H1 (cell line): ENCODE measurements at regions not wholly inside any gene's neighbourhood (a gene's known extent, or its start where the extent isn't known, plus 50 kb on each side); places are given as distances from the start of the nearest gene placed in this dataset.

Experiments
- CTCF ChIA-PET: fragments of 300-600 bp; sonication (Branson Sonifier 250); formaldehyde crosslinking; loops from one replicate; lab custom pipeline; 2021; ENCODE audit not compliant: partially characterized antibody; lab: Charles Lee
- POLR2A ChIA-PET: fragments of 300-600 bp; sonication (Branson Sonifier 250); formaldehyde crosslinking; loops from one replicate; lab custom pipeline; 2021; ENCODE audit warnings: inconsistent platforms; ENCODE audit not compliant: partially characterized antibody; lab: Charles Lee
- DNase-seq, 2 experiments: peaks; one replicate each; pipeline versions ENCODE4 v3.0.0 to v3.0.0-alpha.2; 2010 to 2022; ENCODE audit warnings: low spot score in 2 of 2, low read depth in 1 of 2, mixed read lengths in 1 of 2
- FAIRE-seq: peaks from 2 replicates; lab custom pipeline; 2011; peaks lifted over from hg19 to GRCh38; lab: Jason Lieb, UNC
- H2AFZ ChIP-seq: 2 replicates; pipeline ENCODE4 v1.8.1; 2012; ENCODE audit warnings: low read length, inconsistent platforms
- H2AK5ac ChIP-seq: 2 replicates; pipeline ENCODE4 v1.6.1; 2013; ENCODE audit warnings: low read depth, low read length
- H2BK120ac ChIP-seq: replicated peaks from 2 replicates; pipeline ENCODE3; 2013; ENCODE audit warnings: low read depth, low read length, inconsistent platforms
- H2BK12ac ChIP-seq: 2 replicates; pipeline ENCODE4 v1.6.1; 2013; ENCODE audit warnings: low read depth, low read length
- H2BK15ac ChIP-seq: 2 replicates; pipeline ENCODE4 v1.6.1; 2013; ENCODE audit warnings: low read length
- H2BK20ac ChIP-seq: 2 replicates; pipeline ENCODE4 v1.6.1; 2013; ENCODE audit warnings: low read length
- H2BK5ac ChIP-seq: 2 replicates; pipeline ENCODE4 v1.6.1; 2013; ENCODE audit warnings: low read depth, low read length
- H3K14ac ChIP-seq: 2 replicates; pipeline ENCODE4 v1.6.1; 2013; ENCODE audit warnings: inconsistent platforms; ENCODE audit not compliant: insufficient read length
- H3K18ac ChIP-seq: 2 replicates; pipeline ENCODE4 v1.6.1; 2013; ENCODE audit warnings: low read length; ENCODE audit errors: extremely low read depth
- H3K23ac ChIP-seq: 2 replicates; pipeline ENCODE4 v1.6.1; 2013; ENCODE audit warnings: inconsistent platforms; ENCODE audit not compliant: insufficient read length
- H3K23me2 ChIP-seq: 2 replicates; pipeline ENCODE4 v1.6.1; 2013; ENCODE audit warnings: low read depth, low read length
- H3K27ac ChIP-seq: 2 replicates; pipeline ENCODE4 v1.6.1; 2011; ENCODE audit warnings: low read depth, low read length, inconsistent platforms
- H3K27me3 ChIP-seq, 4 experiments: replicated peaks in 1 of 4; 1 replicate in 1 of 4; 2 replicates in 3 of 4; pipeline versions ENCODE4 v1.6.1 to v1.8.1; 2011 to 2013; ENCODE audit warnings: low read length in 3 of 4, mild to moderate bottlenecking in 3 of 4, inconsistent platforms in 2 of 4, mixed read lengths in 2 of 4, moderate library complexity in 1 of 4; ENCODE audit not compliant: control insufficient read depth in 3 of 4, insufficient read depth in 3 of 4; ENCODE audit errors: extremely low read depth in 1 of 4
- H3K36me3 ChIP-seq, 4 experiments: 2 replicates each; pipeline versions ENCODE4 v1.6.1 to v1.8.1; 2011 to 2013; ENCODE audit warnings: mild to moderate bottlenecking in 4 of 4, low read length in 3 of 4, moderate library complexity in 2 of 4, control low read depth in 1 of 4, inconsistent platforms in 1 of 4; ENCODE audit not compliant: insufficient read depth in 4 of 4, control insufficient read depth in 2 of 4
- H3K4ac ChIP-seq: replicated peaks from 2 replicates; pipeline ENCODE3; 2013; ENCODE audit warnings: low read length, low read depth, mixed read lengths, inconsistent platforms; ENCODE audit not compliant: insufficient read length
- H3K4me1 ChIP-seq, 4 experiments: replicated peaks in 1 of 4; 1 replicate in 1 of 4; 2 replicates in 3 of 4; pipeline versions ENCODE4 v1.6.1 to v1.8.1; 2011 to 2013; ENCODE audit warnings: low read length in 3 of 4, inconsistent platforms in 2 of 4, mixed read lengths in 1 of 4; ENCODE audit not compliant: insufficient read depth in 4 of 4, control insufficient read depth in 3 of 4
- H3K4me2 ChIP-seq, 2 experiments: 2 replicates each; pipeline versions ENCODE4 v1.6.1 to v1.8.1; 2011 to 2013; ENCODE audit warnings: low read depth in 2 of 2, low read length in 2 of 2, control low read depth in 1 of 2, inconsistent platforms in 1 of 2, mild to moderate bottlenecking in 1 of 2; ENCODE audit not compliant: insufficient read depth in 1 of 2
- H3K4me3 ChIP-seq, 4 experiments: fragments of 200-600, 300-600 bp in 1 of 4; sonication (generic), shearing (Covaris generic), sonication (Bioruptor Twin) in 1 of 4; 2 replicates each; pipeline versions ENCODE4 v1.5.1 to v1.8.1; 2011 to 2016; ENCODE audit warnings: low read length in 4 of 4, low read depth in 3 of 4, control low read depth in 2 of 4, inconsistent platforms in 2 of 4, mild to moderate bottlenecking in 2 of 4, mixed read lengths in 1 of 4, moderate library complexity in 1 of 4; ENCODE audit not compliant: insufficient read depth in 2 of 4; ENCODE audit errors: extremely low read depth in 1 of 4
- H3K56ac ChIP-seq: replicated peaks from 2 replicates; pipeline ENCODE3; 2013; ENCODE audit warnings: low read depth, mild to moderate bottlenecking, mixed read lengths, low read length, inconsistent platforms; ENCODE audit not compliant: insufficient read length
- H3K79me1 ChIP-seq: 2 replicates; pipeline ENCODE4 v1.6.1; 2013; ENCODE audit warnings: low read depth, low read length, control low read depth
- H3K79me2 ChIP-seq, 2 experiments: 2 replicates each; pipeline versions ENCODE4 v1.6.1 to v1.8.1; 2012 to 2013; ENCODE audit warnings: low read length in 2 of 2, mild to moderate bottlenecking in 2 of 2, inconsistent platforms in 1 of 2; ENCODE audit not compliant: insufficient read depth in 2 of 2, control insufficient read depth in 1 of 2
- H3K9ac ChIP-seq, 4 experiments: replicated peaks in 1 of 4; 1 replicate in 1 of 4; 2 replicates in 3 of 4; pipeline versions ENCODE4 v1.6.1 to v1.8.1; 2011 to 2013; ENCODE audit warnings: low read depth in 3 of 4, low read length in 3 of 4, control low read depth in 2 of 4, mild to moderate bottlenecking in 2 of 4, moderate library complexity in 2 of 4, inconsistent platforms in 1 of 4; ENCODE audit errors: extremely low read depth in 1 of 4
- H3K9me3 ChIP-seq, 2 experiments: 2 replicates each; pipeline versions ENCODE4 v1.6.1 to v1.8.1; 2012 to 2013; ENCODE audit warnings: mild to moderate bottlenecking in 2 of 2, moderate library complexity in 2 of 2, control low read depth in 1 of 2, inconsistent platforms in 1 of 2, low read depth in 1 of 2, low read length in 1 of 2, mixed read lengths in 1 of 2; ENCODE audit not compliant: insufficient read depth in 2 of 2
- H4K20me1 ChIP-seq, 2 experiments: replicated peaks in 1 of 2; 2 replicates each; pipeline versions ENCODE3 to v1.8.1; 2011 to 2013; ENCODE audit warnings: inconsistent platforms in 2 of 2, low read length in 2 of 2, mild to moderate bottlenecking in 1 of 2; ENCODE audit not compliant: insufficient read depth in 2 of 2, control insufficient read depth in 1 of 2
- H4K5ac ChIP-seq: 2 replicates; pipeline ENCODE4 v1.6.1; 2013; ENCODE audit warnings: low read length, low read depth, mixed read lengths, inconsistent platforms; ENCODE audit not compliant: insufficient read length
- H4K8ac ChIP-seq: 2 replicates; pipeline ENCODE4 v1.8.0; 2013; ENCODE audit warnings: mild to moderate bottlenecking, moderate library complexity, low read length, inconsistent platforms; ENCODE audit not compliant: insufficient read depth; ENCODE audit errors: extremely low read depth
- H4K91ac ChIP-seq: replicated peaks from 2 replicates; pipeline ENCODE3; 2013; ENCODE audit warnings: low read length, mixed read lengths, inconsistent platforms; ENCODE audit not compliant: insufficient read length
- EGR1 ChIP-seq: IDR thresholded peaks from 2 replicates; pipeline ENCODE4 v1.6.1; 2011; ENCODE audit warnings: low read depth, low read length, borderline replicate concordance
- WGBS, 2 experiments: shearing (Covaris generic) in 1 of 2; methylation state at CpG; one replicate each; pipeline versions ENCODE4 v1.1.6 to v1.1.7; 2013 to 2015; ENCODE audit warnings: low lambda C conversion rate in 2 of 2, mixed read lengths in 2 of 2, inconsistent platforms in 1 of 2, low coverage in 1 of 2, missing lambda C conversion rate in 1 of 2; ENCODE audit not compliant: insufficient replicate concordance in 2 of 2, insufficient coverage in 1 of 2, insufficient read length in 1 of 2; ENCODE audit errors: extremely low coverage in 1 of 2, missing lambda C conversion rate in 1 of 2; 5-methylcytosine and 5-hydroxymethylcytosine counted together

- POLR2A ChIA-PET, result no interaction called here
- Histone ChIP-seq H4K91ac (no peak overlapping the region), H3K9ac (no peak overlapping the region)
Observed at GRCh38 chr2:196369967-196370366, 198.6 kb upstream of the STK17B start.

More at GRCh38 chr2:196369967-196370366, 198.6 kb upstream of the STK17B start:
- Histone ChIP-seq H3K27ac (no peak overlapping the region), H3K79me1 (no peaks in the 10 kb centered on the region), H3K23ac (no peak overlapping the region), H3K4me2 (no peak overlapping the region), H3K18ac (no peak overlapping the region), H3K4ac (no peak overlapping the region), H3K79me2 (no peaks in the 10 kb centered on the region), H4K5ac (no peak overlapping the region), H3K27me3 (no peaks in the 10 kb centered on the region), H2AFZ (no peak overlapping the region), H2BK20ac (no peak overlapping the region), H2AK5ac (no peak overlapping the region), H3K36me3 (no peaks in the 10 kb centered on the region), H3K4me3 (no peak overlapping the region), H3K9me3 (peaks cover 0 to 2% of the 10 kb centered on the region in 2 experiments; a peak in 1 of 4 replicates), H3K56ac (no peak overlapping the region), H2BK15ac (no peak overlapping the region; the same call in 1 of the 2 replicates), H2BK5ac (peak overlapping the region; percentile 2; the same call in 1 of the 2 replicates), H4K20me1 (no peaks in the 10 kb centered on the region)
- WGBS, 2 experiments, result 100% methylated on average over 1 of the region's 1 CpG; no CpG with 5 or more reads in 1 of the 2 experiments
- no peak for DNase-seq
- no peak for FAIRE-seq
- no peak for TF ChIP-seq EGR1
- TF ChIP-seq, all 59 proteins: peak for 0
- H3K23me2 ChIP-seq, result no peaks in the 10 kb centered on the region
- no peak overlapping the region for H3K14ac ChIP-seq
- CTCF ChIA-PET, result interaction anchor here (0.7 to 2.3 kb wide), 4 partner anchors 8 to 63 kb away, joined by 3 to 7 read pairs (median 4); no protein-coding TSS in a partner anchor
- H3K4me1 ChIP-seq, result no peaks in the 10 kb centered on the region
- no peak overlapping the region for H2BK120ac ChIP-seq
- no peak overlapping the region for H4K8ac ChIP-seq
- H2BK12ac ChIP-seq, result no peak overlapping the region
